GM19463 (cell line): ENCODE measurements at regions not wholly inside any gene's neighbourhood (a gene's known extent, or its start where the extent isn't known, plus 50 kb on each side); places are given as distances from the start of the nearest gene placed in this dataset.
"Not testable (repeated sequence)": the region's sequence is repeated elsewhere in the genome, so short reads cannot be mapped to it uniquely, and the experiment has no call there.

Experiments used
- ATAC-seq: cut with Tn5 transposase; IDR thresholded peaks from one replicate; pipeline ENCODE4 v1.9.1; 2021; ENCODE audit warnings: mild to moderate bottlenecking, moderate library complexity; ENCODE audit not compliant: unreplicated experiment

- no peak for ATAC-seq
These were observed 160.2 kb upstream of the IRF2BP2 start for GRCh38 chr1:234769986-234770795.

GRCh38 chr1:234769284-234769985, 159.5 kb upstream of the IRF2BP2 start:
- no peak for ATAC-seq

GRCh38 chr1:234768569-234769283, 158.7 kb upstream of the IRF2BP2 start:
- ATAC-seq: no peak

DNA sequence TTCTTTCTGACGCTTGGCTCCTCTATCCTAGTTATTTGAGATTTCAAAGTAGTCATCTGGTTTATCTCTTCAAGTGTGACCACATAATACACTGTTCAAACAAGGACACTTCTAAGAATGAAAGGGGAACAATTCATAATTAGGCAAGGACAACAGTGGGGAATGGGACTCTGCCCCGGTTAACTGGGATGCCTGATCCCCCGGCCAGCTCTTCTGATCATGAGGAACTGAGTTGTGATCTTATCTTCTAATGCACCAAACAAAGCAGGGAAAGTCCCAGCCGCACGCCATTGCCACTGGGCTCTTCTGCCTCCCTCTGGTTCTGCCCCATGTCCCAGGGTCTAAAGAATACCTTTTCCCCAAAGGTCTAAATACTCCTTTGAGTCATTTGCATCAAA, 158.2 kb upstream of the IRF2BP2 start:
- ATAC-seq: no peak

GRCh38 chr1:234765672-234766071, 155.7 kb upstream of the IRF2BP2 start:
- ATAC-seq: no peak

- no peak for ATAC-seq
These were observed 155.2 kb upstream of the IRF2BP2 start for GRCh38 chr1:234765181-234765580.

- ATAC-seq: no peak
These were observed 153.9 kb upstream of the IRF2BP2 start for GRCh38 chr1:234763910-234764309.

DNA sequence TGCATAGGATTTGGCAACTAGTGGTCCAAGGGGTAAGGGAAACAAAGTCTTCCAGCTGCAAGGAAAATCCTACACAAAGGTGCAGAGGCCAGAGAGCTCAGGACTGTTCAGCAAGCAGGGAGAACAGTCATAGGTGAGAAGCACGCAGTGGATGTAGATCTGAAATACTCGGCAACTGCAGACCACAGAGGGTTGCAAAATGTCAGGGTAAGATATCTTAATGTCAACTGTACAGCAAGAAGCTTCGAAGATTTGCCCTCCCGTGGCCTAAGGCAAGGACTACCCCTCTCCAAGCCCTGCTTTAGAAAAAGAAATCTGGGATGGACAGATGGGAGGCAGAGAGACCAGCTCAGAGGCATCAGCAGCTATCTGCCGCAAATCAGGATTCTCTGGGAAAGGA, 153.4 kb upstream of the IRF2BP2 start:
- no peak for ATAC-seq

DNA sequence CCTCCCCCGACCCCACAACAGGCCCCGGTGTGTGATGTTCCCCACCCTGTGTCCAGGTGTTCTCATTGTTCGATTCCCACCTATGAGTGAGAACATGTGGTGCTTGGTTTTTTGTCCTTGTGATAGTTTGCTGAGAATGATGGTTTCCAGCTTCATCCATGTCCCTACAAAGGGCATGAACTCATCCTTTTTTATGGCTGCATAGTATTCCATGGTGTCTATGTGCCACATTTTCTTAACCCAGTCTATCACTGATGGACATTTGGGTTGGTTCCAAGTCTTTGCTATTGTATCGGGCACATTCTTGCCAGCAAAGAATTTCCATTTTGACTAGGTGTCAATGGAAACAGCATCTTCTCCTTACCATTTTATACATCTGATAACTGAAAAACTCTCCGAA, 152.1 kb upstream of the IRF2BP2 start:
- not testable (repeated sequence) for ATAC-seq

GRCh38 chr1:234760303-234760723, 150.3 kb upstream of the IRF2BP2 start:
- no peak for ATAC-seq

GRCh38 chr1:234759888-234760287, 149.9 kb upstream of the IRF2BP2 start:
- ATAC-seq: no peak

DNA sequence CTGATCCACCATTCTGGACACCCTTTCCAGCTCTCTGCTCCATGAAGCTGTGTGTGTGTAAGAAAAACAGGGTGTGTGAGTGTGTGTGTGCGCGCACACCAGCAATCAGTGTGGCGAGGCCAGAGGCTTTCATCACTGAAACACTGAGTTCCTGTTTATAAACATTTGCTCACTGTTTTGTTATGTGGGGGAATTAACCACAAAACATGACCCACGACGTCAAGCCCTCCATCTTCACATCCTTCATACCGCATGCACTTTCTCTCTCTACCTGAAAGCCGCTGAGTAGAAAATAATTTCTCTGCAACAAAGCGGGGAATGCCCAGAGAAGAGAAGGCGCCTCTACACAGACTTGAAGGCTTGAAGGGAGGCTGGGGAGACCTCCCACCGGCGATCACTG, 148.9 kb upstream of the IRF2BP2 start:
- no peak for ATAC-seq

DNA sequence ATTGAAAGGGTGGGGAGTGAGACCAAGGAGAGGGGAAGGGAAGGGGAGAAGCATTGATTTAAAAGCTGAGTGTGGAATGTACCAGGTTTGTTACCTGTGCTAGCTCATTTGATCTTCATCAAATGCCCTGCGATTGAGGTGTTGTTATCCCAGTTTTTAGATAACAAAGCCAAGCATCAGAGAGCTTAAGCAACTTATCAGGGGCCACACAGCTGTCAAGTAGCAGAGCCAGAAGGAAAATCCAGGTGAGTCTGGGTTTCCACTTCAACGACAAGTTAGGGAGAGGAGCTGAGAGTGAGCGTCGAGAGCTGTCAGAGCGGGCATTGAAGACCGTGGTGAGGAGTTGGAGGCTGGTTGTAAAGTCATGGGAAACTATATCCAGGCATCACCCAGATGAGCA, 146.9 kb upstream of the IRF2BP2 start:
- no peak for ATAC-seq

GRCh38 chr1:234756066-234756774, 146.2 kb upstream of the IRF2BP2 start:
- no peak for ATAC-seq

GRCh38 chr1:234755449-234755863, 145.5 kb upstream of the IRF2BP2 start:
- ATAC-seq: no peak

GRCh38 chr1:234753979-234754378, 144.0 kb upstream of the IRF2BP2 start:
- no peak for ATAC-seq

DNA sequence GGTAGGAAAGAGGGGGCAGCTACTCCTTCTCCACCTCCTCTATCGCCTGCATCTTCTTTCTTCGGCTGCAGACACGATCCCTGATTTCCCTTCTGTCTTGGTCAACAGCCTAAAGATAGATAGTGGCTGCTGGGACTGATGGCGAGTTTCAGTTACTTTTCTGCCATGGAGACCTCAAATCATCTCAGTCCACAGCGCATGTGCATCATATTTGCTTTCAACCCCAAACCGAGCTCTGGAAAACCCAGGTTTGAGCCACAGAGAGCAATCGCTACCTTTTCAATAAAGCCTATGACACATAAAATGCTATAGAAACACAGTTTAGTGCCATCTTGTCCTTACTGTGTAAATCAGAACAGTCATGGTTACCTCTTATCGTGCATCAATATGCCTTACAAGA, 142.9 kb upstream of the IRF2BP2 start:
- no peak for ATAC-seq

DNA sequence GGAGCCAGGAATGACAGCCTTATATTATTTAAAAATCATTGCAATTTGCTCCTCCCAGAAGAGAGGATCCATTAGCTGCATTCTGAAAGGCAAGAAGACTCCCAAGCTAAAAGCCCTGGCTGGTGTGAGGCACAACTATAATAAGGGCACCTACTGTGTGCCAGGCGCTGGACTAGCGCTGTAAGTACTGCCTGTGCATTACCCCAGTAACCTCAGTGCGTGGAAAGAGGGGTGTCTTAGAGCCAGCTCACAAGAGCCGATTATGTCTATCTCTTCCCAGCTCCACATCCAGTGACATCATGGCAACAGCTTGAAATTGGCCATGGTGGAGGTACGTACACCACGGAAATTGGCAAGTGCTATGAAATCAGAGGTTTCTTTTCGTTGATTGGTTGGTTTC, 141.7 kb upstream of the IRF2BP2 start:
- ATAC-seq: no peak

- no peak for ATAC-seq
These were observed 141.1 kb upstream of the IRF2BP2 start for GRCh38 chr1:234750922-234751627.

DNA sequence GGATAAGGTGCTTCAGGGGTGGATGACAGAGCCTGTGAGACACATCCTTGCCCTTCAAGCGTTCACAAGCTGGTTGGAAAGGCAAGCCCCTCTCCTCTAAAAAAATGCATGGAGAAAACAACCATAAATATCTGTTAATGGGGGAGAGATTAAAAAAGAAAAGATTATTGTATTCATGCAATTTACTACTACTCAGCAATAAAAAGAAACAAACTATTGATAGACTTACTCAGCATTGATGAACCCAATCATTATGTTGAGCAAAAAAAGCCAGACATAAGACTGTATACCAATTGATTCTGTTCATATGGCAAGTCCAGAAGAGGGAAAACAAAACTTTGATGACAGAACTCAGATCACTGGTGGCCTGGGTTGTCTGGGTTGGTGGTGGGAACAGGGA, 138.7 kb upstream of the IRF2BP2 start:
- ATAC-seq: no peak
